OCI-LY3 (cell line): ENCODE measurements at regions not wholly inside any gene's neighbourhood (a gene's known extent, or its start where the extent isn't known, plus 50 kb on each side); places are given as distances from the start of the nearest gene placed in this dataset.
A peak's percentile ranks its signal among the peaks of the same experiment; 100 is the strongest.

Experiments used
- H2AFZ ChIP-seq: fragments of 200-600, 300-600 bp; shearing (Covaris generic); 2 replicates; pipeline ENCODE4 v1.6.0; 2014; ENCODE audit warnings: antibody characterized with exemption, low read depth, low read length
- H3K27ac ChIP-seq: fragments of 200-600, 300-600 bp; sonication (generic); 2 replicates; pipeline ENCODE4 v1.5.1; 2014; ENCODE audit warnings: mild to moderate bottlenecking, low read length, moderate library complexity, mixed read lengths
- H3K27me3 ChIP-seq: fragments of 200-600, 300-600 bp; sonication (generic); 2 replicates; pipeline ENCODE4 v1.6.1; 2014; ENCODE audit warnings: low read depth, low read length, mixed read lengths
- H3K36me3 ChIP-seq: fragments of 200-600, 300-600 bp; sonication (generic); replicated peaks from 2 replicates; pipeline ENCODE3; 2014; ENCODE audit warnings: low read depth, low read length, mixed read lengths
- H3K4me1 ChIP-seq: fragments of 300-600, 200-600 bp; sonication (generic); 2 replicates; pipeline ENCODE4 v1.6.1; 2014; ENCODE audit warnings: low read length, mixed read lengths
- H3K4me2 ChIP-seq: fragments of 200-600, 300-600 bp; sonication (generic); 2 replicates; pipeline ENCODE4 v1.6.1; 2014; ENCODE audit warnings: low read length, mixed read lengths
- H3K4me3 ChIP-seq: fragments of 300-600, 200-600 bp; sonication (generic); 2 replicates; pipeline ENCODE4 v1.5.1; 2014; ENCODE audit warnings: antibody characterized with exemption, mild to moderate bottlenecking, low read length, moderate library complexity
- H3K79me2 ChIP-seq: fragments of 300-600, 200-600 bp; shearing (Covaris generic); 2 replicates; pipeline ENCODE4 v1.6.1; 2014; ENCODE audit warnings: mild to moderate bottlenecking, low read length, mixed read lengths
- H3K9ac ChIP-seq: fragments of 300-600, 200-600 bp; shearing (Covaris generic); 2 replicates; pipeline ENCODE4 v1.6.0; 2014; ENCODE audit warnings: mild to moderate bottlenecking, low read length, moderate library complexity
- H3K9me3 ChIP-seq: fragments of 200-600, 300-600 bp; shearing (Covaris generic); 2 replicates; pipeline ENCODE4 v1.6.1; 2014; ENCODE audit warnings: low read length, mixed read lengths; ENCODE audit not compliant: insufficient read depth
- H4K20me1 ChIP-seq: fragments of 200-600, 300-600 bp; sonication (generic); 2 replicates; pipeline ENCODE4 v1.6.1; 2016; ENCODE audit warnings: low read length, mixed read lengths; ENCODE audit not compliant: insufficient read depth
- CTCF ChIP-seq: fragments of 200-600, 300-600 bp; sonication (generic); IDR thresholded peaks from 2 replicates; pipeline ENCODE4 v1.5.1; 2014; ENCODE audit warnings: antibody characterized with exemption, low read length, low read depth
- EZH2phosphoT487 ChIP-seq: fragments of 200-600 bp; shearing (Covaris generic); IDR thresholded peaks from 2 replicates; pipeline ENCODE4 v1.6.1; 2018; ENCODE audit warnings: antibody characterized with exemption, mixed run types, low read depth

- Histone ChIP-seq H2AFZ (no peak overlapping the region), H4K20me1 (no peaks in the 10 kb centered on the region), H3K27ac (no peak overlapping the region), H3K9ac (no peak overlapping the region), H3K36me3 (no peaks in the 10 kb centered on the region), H3K79me2 (no peaks in the 10 kb centered on the region), H3K4me3 (no peak overlapping the region), H3K9me3 (no peaks in the 10 kb centered on the region), H3K4me2 (no peak overlapping the region), H3K27me3 (no peaks in the 10 kb centered on the region), H3K4me1 (peaks cover 22% of the 10 kb centered on the region)
- TF ChIP-seq CTCF (no peak), EZH2phosphoT487 (no peak)
Measured at GRCh38 chr18:56382541-56382940, 255.9 kb downstream of the TXNL1 start.

- no peak overlapping the region for H3K27ac ChIP-seq
- peaks cover 35% of the 10 kb centered on the region for H3K4me1 ChIP-seq
- H3K4me3 ChIP-seq, result no peak overlapping the region
- H3K9me3 ChIP-seq, result no peaks in the 10 kb centered on the region
- no peaks in the 10 kb centered on the region for H3K27me3 ChIP-seq
- no peak overlapping the region for H3K9ac ChIP-seq
- H3K4me2 ChIP-seq, result no peak overlapping the region
- no peaks in the 10 kb centered on the region for H4K20me1 ChIP-seq
- no peaks in the 10 kb centered on the region for H3K79me2 ChIP-seq
- H3K36me3 ChIP-seq, result no peaks in the 10 kb centered on the region
- TF ChIP-seq EZH2phosphoT487 (no peak), CTCF (no peak)
- no peak overlapping the region for H2AFZ ChIP-seq
Measured at GRCh38 chr18:56381196-56381595, 257.2 kb downstream of the TXNL1 start.

GRCh38 chr18:56380685-56381084 lies 257.7 kb downstream of the TXNL1 start:
- H3K9me3 ChIP-seq, result no peaks in the 10 kb centered on the region
- peaks cover 40% of the 10 kb centered on the region for H3K4me1 ChIP-seq
- no peaks in the 10 kb centered on the region for H3K79me2 ChIP-seq
- no peak overlapping the region for H2AFZ ChIP-seq
- no peak for TF ChIP-seq CTCF
- TF ChIP-seq EZH2phosphoT487, result no peak
- no peak overlapping the region for H3K4me3 ChIP-seq
- no peak overlapping the region for H3K9ac ChIP-seq
- no peaks in the 10 kb centered on the region for H3K36me3 ChIP-seq
- no peaks in the 10 kb centered on the region for H4K20me1 ChIP-seq
- H3K4me2 ChIP-seq, result no peak overlapping the region
- no peaks in the 10 kb centered on the region for H3K27me3 ChIP-seq
- no peak overlapping the region for H3K27ac ChIP-seq

- Histone ChIP-seq H2AFZ (peak overlapping the region; percentile 95), H3K27me3 (no peaks in the 10 kb centered on the region)
- TF ChIP-seq CTCF, result no peak
- no peak for TF ChIP-seq EZH2phosphoT487
Measured at GRCh38 chr18:56379256-56379655, 259.1 kb downstream of the TXNL1 start.

More at GRCh38 chr18:56379256-56379655, 259.1 kb downstream of the TXNL1 start:
- Histone ChIP-seq H3K4me1 (peaks cover 53% of the 10 kb centered on the region), H3K9me3 (no peaks in the 10 kb centered on the region), H3K27ac (no peak overlapping the region), H3K9ac (peak overlapping the region; percentile 52), H3K4me2 (peak overlapping the region; percentile 84), H3K36me3 (no peaks in the 10 kb centered on the region), H4K20me1 (no peaks in the 10 kb centered on the region), H3K4me3 (peak overlapping the region; percentile 72), H3K79me2 (no peaks in the 10 kb centered on the region)
